Osteoblast (primary cell): ENCODE measurements at regions not wholly inside any gene's neighbourhood (a gene's known extent, or its start where the extent isn't known, plus 50 kb on each side); places are given as distances from the start of the nearest gene placed in this dataset.

ENCODE experiments used
- DNase-seq: peaks from one replicate; pipeline ENCODE4 v3.0.0; 2011; ENCODE audit warnings: low spot score, mixed read lengths; ENCODE audit not compliant: insufficient read length; ENCODE audit errors: missing footprints
- H2AFZ ChIP-seq: 2 replicates; pipeline ENCODE4 v1.6.0; 2011; ENCODE audit warnings: mild to moderate bottlenecking, low read length
- H3K27ac ChIP-seq: 2 replicates; pipeline ENCODE4 v1.5.1; 2011; ENCODE audit warnings: mild to moderate bottlenecking, low read depth, low read length, moderate library complexity
- H3K27me3 ChIP-seq: 2 replicates; pipeline ENCODE4 v1.6.0; 2012; ENCODE audit warnings: mild to moderate bottlenecking, control low read depth, inconsistent platforms, low read length, moderate library complexity; ENCODE audit not compliant: insufficient read depth
- H3K36me3 ChIP-seq: 2 replicates; pipeline ENCODE4 v1.5.1; 2011; ENCODE audit warnings: mild to moderate bottlenecking, low read length, control low read depth, moderate library complexity; ENCODE audit not compliant: insufficient read depth
- H3K4me1 ChIP-seq: 2 replicates; pipeline ENCODE4 v1.5.1; 2011; ENCODE audit warnings: mild to moderate bottlenecking, low read length, control low read depth, moderate library complexity; ENCODE audit not compliant: insufficient read depth
- H3K4me2 ChIP-seq: 2 replicates; pipeline ENCODE4 v1.6.0; 2011; ENCODE audit warnings: mild to moderate bottlenecking, low read length; ENCODE audit not compliant: insufficient read depth
- H3K4me3 ChIP-seq: fragments of 200-600 bp; sonication (generic); 3 replicates; pipeline ENCODE4 v1.5.1; 2012; ENCODE audit warnings: mild to moderate bottlenecking, low read length, inconsistent platforms; ENCODE audit not compliant: insufficient read depth
- H3K79me2 ChIP-seq: 2 replicates; pipeline ENCODE4 v1.6.0; 2012; ENCODE audit warnings: mild to moderate bottlenecking, low read length, control low read depth, inconsistent platforms; ENCODE audit not compliant: insufficient read depth
- H3K9me3 ChIP-seq: 2 replicates; pipeline ENCODE4 v1.5.1; 2011; ENCODE audit warnings: low read depth, low read length, control low read depth
- H4K20me1 ChIP-seq: 2 replicates; pipeline ENCODE4 v1.6.0; 2012; ENCODE audit warnings: mild to moderate bottlenecking, low read length, control low read depth; ENCODE audit not compliant: insufficient read depth
- CTCF ChIP-seq: IDR thresholded peaks from 2 replicates; pipeline ENCODE4 v1.5.1; 2011; ENCODE audit warnings: mild to moderate bottlenecking, low read depth, low read length, moderate library complexity; ENCODE audit errors: extremely low read depth

- Histone ChIP-seq H3K79me2 (no peaks in the 10 kb centered on the region), H3K9me3 (peaks cover 3% of the 10 kb centered on the region), H3K4me3 (no peak overlapping the region), H4K20me1 (no peaks in the 10 kb centered on the region), H3K4me2 (no peak overlapping the region), H3K4me1 (no peaks in the 10 kb centered on the region), H2AFZ (no peak overlapping the region), H3K27ac (no peak overlapping the region), H3K27me3 (no peaks in the 10 kb centered on the region), H3K36me3 (no peaks in the 10 kb centered on the region)
- no peak for TF ChIP-seq CTCF
- no peak for DNase-seq
These were observed 385.6 kb downstream of the NR2F2 start for GRCh38 chr15:96716075-96716474.

- H4K20me1 ChIP-seq, result no peaks in the 10 kb centered on the region
- peaks cover 3% of the 10 kb centered on the region for H3K9me3 ChIP-seq
- no peak for TF ChIP-seq CTCF
- H3K27ac ChIP-seq, result no peak overlapping the region
- H3K4me1 ChIP-seq, result no peaks in the 10 kb centered on the region
- no peaks in the 10 kb centered on the region for H3K27me3 ChIP-seq
- H2AFZ ChIP-seq, result no peak overlapping the region
- no peak overlapping the region for H3K4me2 ChIP-seq
- no peak for DNase-seq
- no peak overlapping the region for H3K4me3 ChIP-seq
- H3K36me3 ChIP-seq, result no peaks in the 10 kb centered on the region
- no peaks in the 10 kb centered on the region for H3K79me2 ChIP-seq
These were observed 386.0 kb downstream of the NR2F2 start for GRCh38 chr15:96716478-96716877.

- no peak for DNase-seq
- no peak overlapping the region for H3K4me3 ChIP-seq
- no peaks in the 10 kb centered on the region for H3K79me2 ChIP-seq
- H3K27me3 ChIP-seq, result no peaks in the 10 kb centered on the region
- H3K27ac ChIP-seq, result no peak overlapping the region
- H3K4me2 ChIP-seq, result no peak overlapping the region
- no peak overlapping the region for H2AFZ ChIP-seq
- no peaks in the 10 kb centered on the region for H3K4me1 ChIP-seq
- no peaks in the 10 kb centered on the region for H4K20me1 ChIP-seq
- no peak for TF ChIP-seq CTCF
- H3K9me3 ChIP-seq, result no peaks in the 10 kb centered on the region
- H3K36me3 ChIP-seq, result no peaks in the 10 kb centered on the region
These were observed 389.8 kb downstream of the NR2F2 start for GRCh38 chr15:96720251-96720650.

- Histone ChIP-seq H4K20me1 (no peaks in the 10 kb centered on the region), H3K4me1 (no peaks in the 10 kb centered on the region), H2AFZ (no peak overlapping the region), H3K27me3 (no peaks in the 10 kb centered on the region), H3K36me3 (no peaks in the 10 kb centered on the region), H3K27ac (no peak overlapping the region), H3K4me2 (no peak overlapping the region), H3K9me3 (no peaks in the 10 kb centered on the region), H3K79me2 (no peaks in the 10 kb centered on the region), H3K4me3 (no peak overlapping the region)
- no peak for TF ChIP-seq CTCF
- DNase-seq, result no peak
These were observed 390.2 kb downstream of the NR2F2 start for GRCh38 chr15:96720656-96721055.
